GM21619 (cell line): ENCODE measurements at regions not wholly inside any gene's neighbourhood (a gene's known extent, or its start where the extent isn't known, plus 50 kb on each side); places are given as distances from the start of the nearest gene placed in this dataset.

Experiments
- ATAC-seq: cut with Tn5 transposase; IDR thresholded peaks from one replicate; pipeline ENCODE4 v1.9.1; 2021; ENCODE audit not compliant: unreplicated experiment

DNA sequence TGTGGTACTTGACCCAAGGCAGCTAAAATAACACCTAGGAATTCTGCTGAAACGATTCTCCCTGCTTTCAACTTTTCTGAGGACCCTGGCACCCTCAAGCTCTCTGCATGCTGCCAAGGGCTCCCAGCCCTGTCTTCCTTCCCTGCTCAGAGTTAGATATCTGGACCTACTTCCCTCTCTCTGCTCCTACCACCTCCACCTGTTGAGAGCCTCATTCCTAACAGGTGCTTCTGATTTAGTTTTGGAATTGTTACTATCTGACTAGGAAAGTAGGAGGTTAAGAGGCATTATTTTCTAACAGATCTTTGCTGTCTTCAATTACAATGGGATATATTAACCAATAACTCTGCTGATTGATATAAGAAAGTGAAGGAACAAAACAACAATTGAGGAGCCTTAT is 253.8 kb downstream of the FZD1 start:
- no peak for ATAC-seq

DNA sequence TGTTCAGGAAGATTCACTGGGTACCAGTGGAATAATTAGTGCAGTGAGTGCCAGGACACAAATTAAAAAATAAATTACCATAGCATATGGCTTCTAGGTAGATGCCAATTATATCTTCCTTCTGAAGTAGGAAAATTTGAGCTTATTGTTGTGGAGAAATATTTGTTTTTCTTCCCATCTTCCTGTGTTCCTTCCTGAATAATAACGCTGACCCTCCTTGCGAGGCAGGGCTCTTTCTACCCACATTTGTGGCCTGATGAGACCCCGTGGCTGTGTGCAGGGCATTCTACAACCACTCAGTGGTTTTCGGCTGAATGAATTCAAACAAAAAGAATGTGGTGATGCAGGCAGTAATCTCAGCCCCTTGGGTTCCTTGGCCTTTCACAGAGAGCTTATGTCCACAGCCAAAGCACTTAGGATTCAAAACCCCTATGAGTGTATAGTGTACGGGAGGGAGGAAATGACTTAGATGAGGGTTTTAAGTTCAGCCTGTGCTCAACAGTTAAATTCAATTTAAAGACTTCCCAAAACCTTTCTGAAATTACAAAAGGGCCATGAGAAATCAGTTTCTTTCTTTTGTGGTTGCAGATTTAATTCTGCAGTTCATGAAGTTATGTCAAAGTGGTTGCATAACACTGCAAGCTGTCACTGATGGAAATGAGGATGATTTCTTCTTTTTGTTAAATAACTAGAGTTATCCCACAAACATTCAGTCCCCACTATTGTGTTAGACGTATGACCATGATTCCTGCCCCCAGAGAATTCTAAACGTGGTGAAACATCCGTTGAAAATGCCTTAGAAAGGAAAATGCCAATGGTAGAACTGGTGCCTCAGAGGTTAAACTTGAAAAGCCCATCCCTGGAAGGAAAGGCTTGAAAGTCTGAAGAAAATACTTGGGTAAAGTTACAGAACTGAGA is 255.3 kb downstream of the FZD1 start:
- no peak for ATAC-seq

GRCh38 chr7:91520645-91521044 is 256.4 kb downstream of the FZD1 start:
- no peak for ATAC-seq

DNA sequence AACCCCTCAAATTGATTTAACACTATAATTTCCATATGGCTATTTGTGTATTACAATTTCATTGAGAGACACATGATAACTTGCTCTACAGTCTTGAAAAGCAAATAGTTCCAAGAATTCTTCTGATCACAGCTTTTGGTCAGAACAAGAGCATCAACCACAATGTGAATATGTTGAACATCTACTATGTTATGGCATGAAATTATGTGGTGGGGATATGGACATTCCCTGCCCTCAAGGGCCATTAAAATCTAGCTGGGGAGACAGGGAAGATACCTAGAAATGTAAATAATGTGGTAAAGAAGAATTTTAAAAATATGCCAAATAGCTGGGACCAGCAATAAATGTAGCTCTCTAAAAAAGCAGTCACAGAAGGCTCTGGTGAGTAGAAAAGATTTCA is 262.2 kb downstream of the FZD1 start:
- ATAC-seq: no peak

DNA sequence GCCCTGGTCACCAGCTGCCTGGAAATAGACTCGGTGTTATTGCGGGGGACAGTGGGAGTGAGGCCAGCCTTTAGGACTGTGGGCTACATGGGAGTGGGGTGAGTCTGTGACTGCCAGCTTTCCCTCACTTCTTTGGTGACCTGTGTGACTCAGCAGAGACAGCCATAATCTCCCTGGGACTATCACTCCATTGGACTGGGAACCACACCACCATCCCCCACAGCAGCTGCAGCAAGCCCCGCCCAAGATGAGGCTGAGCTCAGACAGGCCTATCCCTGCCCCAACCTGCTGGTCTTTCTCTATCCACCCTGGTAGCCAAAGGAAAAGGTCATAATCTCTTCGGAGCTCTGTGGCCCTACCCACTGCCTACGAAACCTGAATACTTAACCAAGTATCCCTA is 263.2 kb downstream of the FZD1 start:
- ATAC-seq: no peak

- no peak for ATAC-seq
Measured at GRCh38 chr7:91533996-91534395, 269.8 kb downstream of the FZD1 start.

DNA sequence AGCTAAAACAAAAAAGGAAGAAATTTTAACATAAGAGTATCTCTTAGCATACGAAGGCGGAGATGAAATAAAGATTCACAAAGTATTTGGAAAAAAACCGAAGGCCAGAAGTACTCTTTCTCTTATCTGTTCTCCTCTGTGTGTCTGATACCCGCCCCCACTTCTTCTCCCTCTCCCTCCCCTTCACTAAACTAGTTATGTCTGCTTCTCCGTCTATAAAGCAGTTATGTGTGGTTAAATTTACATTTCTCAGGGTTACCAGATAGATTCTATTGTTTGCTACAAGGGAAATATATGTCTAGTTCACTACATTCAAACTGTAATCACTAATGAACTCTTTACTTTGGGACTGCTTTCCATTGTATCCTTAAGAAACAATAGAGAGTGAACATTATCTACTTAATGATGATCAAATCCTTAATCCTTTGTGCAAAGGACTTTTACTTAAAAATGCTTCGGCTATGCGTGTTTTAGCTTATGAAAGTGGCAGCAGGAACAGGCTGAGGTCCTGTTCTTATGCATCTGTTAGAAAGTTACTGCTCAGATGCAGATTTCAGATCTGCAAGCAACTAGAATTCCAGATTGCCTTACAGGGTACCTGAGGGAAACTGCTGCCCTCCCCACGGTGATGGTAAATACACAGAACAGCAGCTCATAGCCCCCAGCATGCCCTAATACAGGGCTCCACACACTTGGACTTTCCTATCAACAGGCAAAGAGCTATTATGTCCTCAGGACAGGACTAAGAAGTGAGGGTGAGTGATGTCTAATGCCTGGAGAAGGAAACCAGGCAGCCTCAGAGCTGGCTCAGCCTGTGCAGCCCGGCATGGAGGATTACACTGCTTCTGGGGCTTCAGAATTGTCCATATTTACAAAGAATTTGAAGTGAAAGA is 273.3 kb downstream of the FZD1 start:
- ATAC-seq: no peak

DNA sequence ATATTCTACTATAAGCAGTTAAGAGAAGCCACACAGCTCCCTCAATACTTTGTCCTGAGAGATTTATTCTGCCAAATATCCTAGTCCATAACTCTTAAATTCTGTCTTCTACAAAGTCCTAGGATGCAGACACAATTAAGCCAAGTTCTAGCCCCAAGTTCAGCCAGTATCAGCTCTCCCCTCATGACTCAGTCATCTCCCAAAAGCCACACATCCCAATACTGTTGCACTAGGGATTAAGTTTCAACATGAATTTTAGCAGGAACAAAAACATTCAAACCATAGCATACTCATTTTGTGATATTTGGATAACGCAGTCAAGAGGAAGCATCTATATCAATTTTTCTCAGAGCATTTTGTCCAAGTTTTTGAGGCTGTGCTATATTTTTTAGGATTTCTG is 277.4 kb downstream of the FZD1 start:
- ATAC-seq: no peak

GRCh38 chr7:91543646-91544045 is 279.4 kb downstream of the FZD1 start:
- ATAC-seq: no peak

- ATAC-seq: no peak
Measured at GRCh38 chr7:91549878-91550277, 285.6 kb downstream of the FZD1 start.

- no peak for ATAC-seq
Measured at GRCh38 chr7:91550931-91551330, 286.7 kb downstream of the FZD1 start.

DNA sequence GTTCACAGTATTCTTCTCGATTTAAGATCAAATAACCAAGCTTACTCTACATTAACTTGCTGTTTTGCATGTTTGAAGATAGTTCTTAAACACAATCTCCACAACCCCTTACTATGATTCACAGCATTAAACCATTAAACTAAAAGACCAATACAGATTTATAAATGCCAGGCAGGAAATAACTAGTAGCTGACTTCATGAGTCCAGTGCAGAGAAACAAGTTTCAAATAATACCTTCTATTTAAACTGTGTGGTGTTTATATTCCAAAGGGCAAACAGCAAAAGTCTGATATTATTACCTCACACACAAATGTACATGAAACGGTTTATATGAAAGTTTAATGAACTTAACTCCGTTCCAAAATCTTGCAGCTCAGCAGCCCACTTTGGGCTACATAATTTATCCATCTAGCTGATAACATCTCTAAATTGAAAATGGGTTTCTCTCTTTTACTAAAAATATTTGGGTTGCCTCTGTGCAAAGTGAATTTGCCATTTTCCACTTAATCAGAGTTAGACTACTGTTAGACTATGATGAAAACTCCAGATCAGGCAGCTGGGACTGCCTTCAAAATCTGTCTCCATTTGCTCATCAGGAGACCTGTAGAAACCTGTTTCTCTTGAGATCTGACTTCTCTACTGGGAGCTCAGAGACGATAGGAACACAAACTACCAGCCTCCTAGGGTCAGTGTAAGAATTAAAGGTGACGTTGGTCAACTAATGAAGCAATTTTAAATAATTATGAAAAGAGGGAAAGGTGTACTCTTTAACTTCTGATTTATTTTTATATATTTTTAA is 287.3 kb downstream of the FZD1 start:
- ATAC-seq: no peak

GRCh38 chr7:91553410-91553895 is 289.2 kb downstream of the FZD1 start:
- ATAC-seq: no peak

DNA sequence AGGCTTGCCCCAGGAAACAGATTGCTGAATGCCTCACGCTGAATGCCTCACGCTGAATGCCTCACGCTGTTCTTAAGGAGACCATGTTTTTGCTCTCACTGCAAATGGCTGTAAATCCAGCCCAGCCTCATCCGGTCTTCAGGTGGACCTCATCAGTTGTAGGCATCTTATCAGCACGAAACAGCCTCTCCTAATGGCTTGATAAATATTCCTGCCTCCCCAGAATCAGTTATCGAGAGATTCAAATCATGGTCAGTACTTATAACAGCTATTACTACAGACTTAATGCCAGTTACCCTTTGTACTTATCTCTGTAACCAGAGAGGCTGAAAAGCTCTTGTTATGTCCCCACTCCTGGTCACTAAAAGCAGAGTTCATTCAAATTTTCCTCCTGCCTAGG is 290.6 kb downstream of the FZD1 start:
- no peak for ATAC-seq

DNA sequence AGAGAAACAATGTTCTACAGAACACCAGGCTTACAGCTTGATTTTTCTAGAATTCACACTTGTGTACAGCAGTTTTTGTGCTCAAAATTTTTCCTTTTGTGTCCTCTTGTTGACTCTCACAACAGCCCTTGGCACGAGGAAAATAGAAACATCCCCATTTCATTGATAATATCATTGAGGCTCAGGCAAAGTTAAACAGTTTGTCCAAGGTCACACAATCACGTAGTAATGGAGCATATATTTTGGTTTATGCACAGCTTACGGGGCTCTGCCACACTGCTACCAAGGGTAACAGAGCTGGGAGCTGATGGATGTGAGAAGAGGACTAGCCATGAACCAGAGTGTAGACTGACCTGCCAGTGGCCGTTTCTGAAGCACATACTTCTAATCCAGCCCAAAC is 292.0 kb downstream of the FZD1 start:
- no peak for ATAC-seq

- no peak for ATAC-seq
Measured at GRCh38 chr7:91556956-91557650, 292.9 kb downstream of the FZD1 start.

DNA sequence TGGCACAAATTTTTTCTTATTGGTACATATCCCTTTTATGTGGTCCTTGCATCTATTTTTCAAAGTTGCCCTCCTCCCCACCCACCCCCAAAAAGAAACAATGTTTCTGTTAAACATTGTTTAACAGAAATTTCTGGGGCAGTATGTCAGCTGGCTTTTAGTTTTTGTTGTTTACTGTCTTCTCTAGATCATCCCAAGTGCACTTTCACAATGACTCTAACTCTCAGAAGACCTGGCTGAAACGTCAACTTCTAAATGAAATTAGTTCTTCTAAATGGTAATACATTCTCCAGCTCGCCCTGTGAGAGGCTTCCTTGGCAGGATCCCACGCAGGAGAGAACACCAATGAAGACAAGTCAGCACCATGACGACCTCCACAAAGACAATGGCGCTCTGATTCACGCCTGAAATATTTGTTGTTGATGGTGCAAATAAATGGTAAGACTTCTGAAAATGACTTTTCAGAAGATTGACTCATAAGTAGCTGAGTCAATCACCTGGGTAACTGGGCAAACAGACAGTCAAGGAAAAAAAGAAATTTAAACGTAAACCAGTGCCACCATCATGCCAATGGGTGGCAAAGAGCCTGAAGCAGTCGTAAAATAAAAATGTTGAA is 293.7 kb downstream of the FZD1 start:
- ATAC-seq: peak; percentile 89

- no peak for ATAC-seq
Measured at GRCh38 chr7:91559947-91560346, 295.7 kb downstream of the FZD1 start.

DNA sequence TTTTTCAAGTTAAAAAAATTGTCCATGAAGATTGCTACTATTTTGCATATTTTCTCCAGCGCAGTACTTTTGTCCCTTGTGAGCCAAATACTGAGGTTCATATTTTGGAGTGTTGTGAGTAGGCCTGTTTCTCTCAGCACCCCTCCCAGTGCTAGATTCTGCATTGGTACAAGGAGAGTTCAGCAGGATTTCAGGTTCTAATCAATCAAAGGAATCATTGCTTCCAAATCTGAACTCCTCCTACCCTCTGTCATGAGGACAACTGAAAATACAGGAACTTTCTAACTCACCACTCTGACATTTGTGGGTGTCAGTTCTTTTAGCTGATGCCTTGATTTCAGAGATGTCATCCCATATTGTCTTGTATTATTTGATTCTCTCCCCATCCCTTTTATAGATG is 299.9 kb downstream of the FZD1 start:
- no peak for ATAC-seq

DNA sequence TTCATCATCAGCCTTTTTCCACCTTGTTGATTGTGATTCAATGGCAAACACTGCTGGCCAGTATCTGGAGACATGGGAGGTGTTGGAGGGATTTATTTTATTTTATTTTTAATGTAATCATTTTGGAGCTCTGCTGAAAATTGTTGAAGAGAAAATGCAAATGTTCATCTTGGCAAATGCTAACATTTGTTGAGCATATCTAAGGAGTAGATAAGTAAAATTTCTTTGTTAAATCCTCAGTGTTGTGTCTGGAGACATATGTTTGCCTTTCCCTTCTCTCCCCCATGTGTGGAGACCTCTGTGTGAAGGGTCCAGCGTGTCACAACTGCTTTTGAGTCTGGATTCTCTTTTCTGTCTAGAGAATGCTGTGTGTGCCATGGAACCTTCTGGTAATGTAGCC is 300.3 kb downstream of the FZD1 start:
- ATAC-seq: no peak
